Ishikawa (cell line): ENCODE measurements at regions not wholly inside any gene's neighbourhood (a gene's known extent, or its start where the extent isn't known, plus 50 kb on each side); places are given as distances from the start of the nearest gene placed in this dataset.

Source experiments
- CEBPB ChIP-seq: IDR thresholded peaks from 2 replicates; pipeline ENCODE4 v1.6.1; 2012
- CREB1 ChIP-seq: IDR thresholded peaks from 2 replicates; pipeline ENCODE4 v1.6.1; 2012; ENCODE audit warnings: low read depth
- EGR1 ChIP-seq: IDR thresholded peaks from 2 replicates; pipeline ENCODE4 v1.6.1; 2012
- EP300 ChIP-seq: IDR thresholded peaks from 2 replicates; pipeline ENCODE4 v1.6.1; 2012; ENCODE audit warnings: borderline replicate concordance
- FOXM1 ChIP-seq: IDR thresholded peaks from 2 replicates; pipeline ENCODE4 v1.6.1; 2012; ENCODE audit warnings: low read depth, borderline replicate concordance
- MAX ChIP-seq: IDR thresholded peaks from 2 replicates; pipeline ENCODE4 v1.6.1; 2012
- NFIC ChIP-seq: IDR thresholded peaks from 2 replicates; pipeline ENCODE4 v1.6.1; 2012
- RAD21 ChIP-seq: IDR thresholded peaks from 2 replicates; pipeline ENCODE4 v1.6.1; 2012; ENCODE audit warnings: low read depth
- REST ChIP-seq: IDR thresholded peaks from 2 replicates; pipeline ENCODE4 v1.6.1; 2012; ENCODE audit warnings: low read depth, mild to moderate bottlenecking
- TCF12 ChIP-seq: IDR thresholded peaks from 2 replicates; pipeline ENCODE4 v1.6.1; 2012; ENCODE audit warnings: low read depth
- TEAD4 ChIP-seq: IDR thresholded peaks from 2 replicates; pipeline ENCODE4 v1.6.1; 2012
- USF1 ChIP-seq: IDR thresholded peaks from 2 replicates; pipeline ENCODE4 v1.6.1; 2012
- ZBTB7A ChIP-seq: IDR thresholded peaks from 2 replicates; pipeline ENCODE4 v1.6.1; 2012; ENCODE audit warnings: low read depth

- TF ChIP-seq TCF12 (no peak), RAD21 (no peak), NFIC (no peak)
These were observed 117.5 kb downstream of the ANXA2 start for GRCh38 chr15:60280259-60280658.

GRCh38 chr15:60283936-60284335 is 113.8 kb downstream of the ANXA2 start:
- no peak for TF ChIP-seq EP300
- no peak for TF ChIP-seq USF1
- no peak for TF ChIP-seq EGR1
- no peak for TF ChIP-seq FOXM1
- no peak for TF ChIP-seq RAD21
- TF ChIP-seq REST, result no peak
- no peak for TF ChIP-seq CREB1
- no peak for TF ChIP-seq TEAD4
- TF ChIP-seq CEBPB, result no peak
- no peak for TF ChIP-seq TCF12
- no peak for TF ChIP-seq MAX
- TF ChIP-seq ZBTB7A, result no peak

- TF ChIP-seq RAD21 (no peak), CEBPB (no peak), FOXM1 (no peak), EGR1 (no peak), CREB1 (no peak), ZBTB7A (no peak)
These were observed 100.7 kb downstream of the ANXA2 start for GRCh38 chr15:60297047-60297446.
